GM12892 (cell line): ENCODE measurements at regions not wholly inside any gene's neighbourhood (a gene's known extent, or its start where the extent isn't known, plus 50 kb on each side); places are given as distances from the start of the nearest gene placed in this dataset.

Experiments used
- POLR2A ChIP-seq: IDR thresholded peaks from 2 replicates; pipeline ENCODE4 v1.6.1; 2011; ENCODE audit warnings: low read depth, low read length, control low read depth
- POLR2AphosphoS5 ChIP-seq: IDR thresholded peaks from 2 replicates; pipeline ENCODE4 v1.6.1; 2011; ENCODE audit warnings: low read depth, low read length, control low read depth
- TAF1 ChIP-seq: IDR thresholded peaks from 2 replicates; pipeline ENCODE4 v1.6.1; 2011; ENCODE audit warnings: low read depth, mild to moderate bottlenecking, control low read depth, low read length, borderline replicate concordance

DNA sequence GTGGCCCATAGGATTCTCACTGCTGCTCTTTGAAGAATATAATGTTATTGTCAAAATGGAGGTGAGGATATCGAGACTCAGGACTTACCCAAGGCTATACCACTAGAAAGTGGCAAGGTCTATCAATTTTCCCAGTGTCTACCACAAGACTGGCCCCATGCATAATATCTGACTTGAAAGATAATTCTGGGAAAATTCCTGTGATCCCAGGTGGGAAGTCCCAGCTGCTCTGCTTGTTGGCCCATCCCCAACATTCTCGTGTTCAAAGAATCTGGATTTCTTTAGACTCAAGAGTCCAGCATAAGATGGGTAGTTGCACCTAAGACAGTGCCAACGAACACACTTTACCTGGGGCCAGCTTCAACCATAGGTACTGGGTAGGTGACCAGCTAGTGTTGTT, 120.7 kb upstream of the DTNBP1 start:
- TF ChIP-seq POLR2AphosphoS5 (no peak), POLR2A (no peak), TAF1 (no peak)
